DMS53 (cell line): ENCODE measurements at regions not wholly inside any gene's neighbourhood (a gene's known extent, or its start where the extent isn't known, plus 50 kb on each side); places are given as distances from the start of the nearest gene placed in this dataset.
"Not testable (repeated sequence)": the region's sequence is repeated elsewhere in the genome, so short reads cannot be mapped to it uniquely, and the experiment has no call there.

Experiments
- DNase-seq: peaks from one replicate; lab custom pipeline; 2025; lab: John Stamatoyannopoulos, UW

DNA sequence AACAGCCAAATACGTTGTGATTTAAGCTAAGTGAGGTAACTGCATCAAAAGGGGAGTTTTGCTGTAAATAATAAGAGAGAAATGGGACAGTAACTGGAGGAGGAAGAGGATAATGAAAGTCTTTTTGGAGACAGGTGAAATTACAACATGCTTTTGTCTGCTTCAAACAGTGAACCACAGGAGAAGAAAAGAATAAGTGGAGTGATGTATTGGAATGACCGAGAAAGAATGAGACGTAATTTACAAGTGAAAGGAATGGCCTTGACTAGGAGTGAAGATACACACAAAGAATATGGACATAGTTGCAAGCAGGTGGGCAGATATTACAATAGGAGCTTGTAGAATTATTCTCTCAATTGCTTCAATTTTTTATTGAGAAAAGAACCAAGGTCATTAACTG is 550.8 kb downstream of the DIPK2A start:
- no peak for DNase-seq

DNA sequence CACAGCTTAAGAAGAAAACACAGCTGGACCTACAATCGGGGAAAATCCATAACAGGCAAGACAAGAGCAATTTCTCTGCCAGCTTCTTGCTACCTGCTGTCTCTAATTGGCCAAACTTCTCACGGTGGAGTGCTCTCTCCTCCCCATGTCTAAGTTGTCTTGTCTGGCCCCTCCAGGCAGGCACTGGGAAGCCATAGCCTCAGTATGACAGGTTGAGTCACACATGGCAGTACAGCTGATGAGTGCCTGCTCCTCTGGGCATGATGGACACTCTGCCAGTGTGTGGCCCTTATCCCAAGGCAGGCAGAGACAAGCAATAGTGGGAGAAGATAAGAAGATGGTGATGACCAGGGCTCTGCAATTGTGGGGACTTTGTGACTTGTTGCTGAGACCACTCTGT is 551.8 kb downstream of the DIPK2A start:
- no peak for DNase-seq

DNA sequence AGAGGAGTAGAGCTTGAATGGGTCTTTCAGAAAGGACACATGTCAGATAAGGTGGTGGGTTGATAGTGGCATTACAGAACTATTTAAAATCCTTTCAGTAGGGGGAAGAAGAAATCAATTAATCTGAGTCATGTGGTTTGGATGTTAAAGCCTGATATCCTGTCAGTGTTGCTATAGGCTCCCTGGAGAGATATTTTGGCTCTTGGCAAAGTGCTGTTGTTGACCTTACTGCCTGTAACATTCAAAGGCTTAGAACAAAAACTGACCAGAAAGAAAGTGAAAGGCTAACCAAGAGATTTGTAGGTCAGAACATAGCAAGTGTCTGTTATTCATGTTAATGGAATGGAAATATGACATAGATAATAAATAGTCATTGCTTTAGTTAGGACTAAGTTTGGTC is 552.9 kb downstream of the DIPK2A start:
- DNase-seq: no peak

DNA sequence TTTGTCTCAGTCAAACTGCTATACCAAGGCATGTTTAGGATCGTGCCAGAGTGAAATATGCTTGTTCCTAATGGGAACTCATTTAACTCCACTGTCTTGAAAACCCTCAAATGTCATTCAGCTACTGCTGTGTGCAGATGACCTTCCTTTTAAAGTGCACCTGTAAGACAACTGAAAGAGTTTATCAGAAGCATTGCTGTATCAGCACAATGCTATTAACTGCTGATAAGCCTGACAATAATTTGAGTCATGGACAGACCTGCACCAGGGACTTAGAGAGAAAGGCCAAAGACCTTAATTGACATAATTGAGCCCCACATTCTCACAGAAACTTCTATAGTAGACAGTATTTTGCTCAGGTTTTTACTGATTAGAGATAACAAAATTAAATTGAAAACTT is 557.9 kb downstream of the DIPK2A start:
- no peak for DNase-seq

DNA sequence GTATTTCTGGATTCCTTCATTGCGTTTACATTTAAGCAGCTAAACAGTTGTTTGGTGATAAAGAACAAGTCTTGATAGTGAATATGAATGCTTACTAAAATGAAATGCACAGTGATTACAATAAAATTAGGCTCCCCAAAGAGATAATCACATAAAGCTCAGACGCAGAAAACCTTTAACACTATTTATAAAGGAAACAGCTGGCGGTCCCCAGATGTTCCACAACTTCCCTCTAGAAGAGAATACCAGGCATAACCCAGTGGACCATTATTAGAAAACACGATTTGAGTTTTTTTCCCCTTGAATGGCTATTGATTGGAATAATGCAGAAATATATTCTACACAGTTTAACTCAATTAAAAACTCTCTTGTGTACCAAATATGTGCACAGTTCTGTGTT is 573.2 kb downstream of the DIPK2A start:
- DNase-seq: no peak

DNA sequence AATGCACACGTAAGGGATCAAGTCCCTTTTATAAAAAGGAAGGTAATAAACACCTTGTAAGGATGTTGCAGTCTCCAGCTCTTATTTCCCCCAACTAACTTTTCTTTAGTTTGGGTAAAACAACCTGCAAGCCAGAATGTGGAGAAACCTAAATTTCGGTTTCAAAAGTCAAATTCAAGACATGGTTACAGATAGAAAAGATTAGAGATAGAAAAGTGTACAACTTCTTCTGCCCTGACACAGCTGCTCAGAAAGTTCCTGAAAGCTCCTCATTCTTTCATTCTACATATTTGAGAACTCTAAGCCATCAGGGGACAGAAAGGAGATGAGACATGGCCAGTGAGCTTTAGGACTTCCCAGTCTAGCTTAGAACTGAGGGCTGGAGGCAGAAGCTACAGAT is 574.9 kb downstream of the DIPK2A start:
- no peak for DNase-seq

DNA sequence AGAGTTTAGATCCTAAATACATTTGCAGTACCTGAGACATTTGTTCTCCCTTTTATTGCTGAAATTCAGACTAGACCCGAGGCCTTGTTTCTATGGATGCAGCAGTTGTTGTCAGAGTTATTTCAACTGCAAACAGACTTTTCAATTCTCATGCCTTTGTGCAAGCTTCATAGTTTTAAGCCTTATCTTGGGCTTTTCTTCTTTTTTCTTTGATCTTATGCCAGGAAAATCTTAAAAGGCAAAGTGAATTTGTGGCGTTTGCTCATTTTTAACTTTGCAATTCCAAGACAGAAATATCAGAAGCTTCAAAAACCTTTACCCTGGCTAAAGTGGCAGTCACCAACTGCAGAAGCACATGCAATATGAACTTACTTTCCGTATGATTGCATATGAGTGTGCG is 576.7 kb downstream of the DIPK2A start:
- no peak for DNase-seq

DNA sequence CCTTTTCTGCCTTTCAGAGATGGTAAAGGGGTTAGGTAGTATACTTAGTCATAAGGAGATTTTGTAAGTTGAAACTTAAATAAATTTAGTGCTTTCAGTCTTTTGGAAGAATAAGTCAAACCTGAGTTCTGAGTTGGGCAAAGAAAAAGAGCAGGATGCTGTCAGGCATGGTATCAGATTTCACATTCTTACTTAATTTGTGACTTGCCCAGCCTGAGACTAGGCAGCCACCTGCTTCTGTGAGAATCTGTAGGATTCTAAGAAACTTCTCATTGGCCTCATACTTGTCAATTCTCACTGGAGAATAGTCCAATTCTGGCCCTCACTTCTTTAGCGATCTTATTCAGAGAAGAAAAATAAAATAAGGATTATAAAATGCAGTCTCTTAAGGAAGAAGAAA is 577.5 kb downstream of the DIPK2A start:
- DNase-seq: no peak

DNA sequence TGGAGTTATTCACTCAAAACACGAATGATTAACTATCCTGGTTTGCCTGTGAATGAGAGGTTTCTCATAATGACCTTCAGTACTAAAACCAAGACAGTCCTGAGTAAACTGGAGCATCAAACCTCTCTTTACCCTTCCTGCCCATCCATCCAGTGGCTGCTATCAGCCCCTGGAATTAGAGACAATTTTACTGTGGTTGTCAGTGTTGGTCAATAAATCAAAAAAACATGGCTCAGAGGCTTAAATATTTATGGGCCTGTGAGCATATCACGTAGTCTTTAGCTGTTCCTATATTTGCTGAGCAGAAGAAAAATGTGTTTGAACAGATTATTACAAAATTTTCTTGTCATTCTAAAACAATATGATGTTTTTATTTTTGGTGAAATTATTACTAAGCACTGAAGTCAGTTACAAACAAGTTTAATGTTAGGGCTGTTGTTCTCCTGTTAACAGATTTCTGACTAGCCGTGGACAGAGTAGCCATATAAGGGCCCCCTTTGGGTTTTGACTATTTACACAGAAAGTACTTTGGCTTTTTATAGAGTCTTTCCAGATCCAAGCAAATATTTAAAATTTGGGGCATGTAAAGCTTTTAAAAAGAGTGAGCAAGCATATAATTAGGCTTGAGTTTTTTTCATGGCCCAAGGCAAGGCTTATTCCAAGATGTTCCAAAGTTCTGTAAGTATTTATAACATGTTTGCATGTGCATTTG is 580.9 kb downstream of the DIPK2A start:
- DNase-seq: no peak

DNA sequence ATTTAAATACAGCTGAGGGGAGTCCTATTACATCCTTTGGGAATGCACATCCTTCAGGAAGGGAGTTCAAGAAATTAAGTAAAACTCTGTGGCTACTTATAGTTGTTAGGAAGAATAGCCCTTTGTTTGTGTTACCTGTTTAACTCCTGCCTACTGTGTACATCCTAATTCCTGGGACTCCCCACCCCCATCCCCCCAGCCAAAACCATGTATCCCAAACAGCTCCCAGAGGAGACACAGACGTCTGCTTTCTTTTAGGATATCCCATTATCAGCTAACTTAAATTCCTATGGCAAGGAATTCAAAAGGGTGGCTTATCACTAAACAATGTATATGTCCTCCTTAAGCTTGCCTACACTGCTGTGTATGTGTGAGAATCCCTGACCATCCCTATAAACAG is 581.7 kb downstream of the DIPK2A start:
- DNase-seq: no peak

DNA sequence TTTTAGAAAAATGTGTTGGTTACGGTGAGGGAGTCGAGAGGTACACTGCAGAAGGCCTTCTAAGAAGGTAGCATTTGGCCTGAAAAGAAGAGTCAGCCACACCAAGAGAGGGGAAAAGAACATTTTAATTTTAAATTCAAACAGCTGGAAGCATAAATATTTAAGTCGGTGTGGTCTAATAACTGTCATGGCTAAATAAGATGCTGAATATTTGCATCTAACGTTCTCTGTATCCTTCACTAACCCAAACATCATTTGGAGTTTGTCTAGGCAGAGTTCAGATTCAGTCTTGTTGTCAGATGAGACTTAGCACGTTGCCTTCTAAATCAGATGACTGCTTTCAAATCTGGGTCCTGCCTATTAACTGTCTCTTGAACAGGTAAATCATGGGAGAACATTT is 583.3 kb downstream of the DIPK2A start:
- no peak for DNase-seq

DNA sequence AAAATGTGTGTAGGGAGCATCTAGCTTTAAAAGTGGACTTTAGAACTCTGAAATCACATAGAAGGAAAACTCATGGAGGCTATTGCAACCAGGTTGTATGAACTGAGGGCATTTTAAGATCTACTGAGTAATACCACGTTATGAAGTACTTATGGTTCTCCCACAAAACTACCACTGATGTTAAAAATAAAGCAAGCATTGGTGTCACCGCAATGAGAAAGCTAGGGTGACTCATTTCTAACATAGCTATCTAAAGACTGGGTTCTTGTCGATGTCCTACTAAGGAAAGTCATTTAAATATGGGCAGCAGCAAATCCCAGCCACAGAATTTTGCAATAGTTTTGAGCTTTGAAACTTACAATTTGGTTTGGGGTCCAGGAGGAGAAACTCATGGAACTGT is 584.8 kb downstream of the DIPK2A start:
- no peak for DNase-seq

DNA sequence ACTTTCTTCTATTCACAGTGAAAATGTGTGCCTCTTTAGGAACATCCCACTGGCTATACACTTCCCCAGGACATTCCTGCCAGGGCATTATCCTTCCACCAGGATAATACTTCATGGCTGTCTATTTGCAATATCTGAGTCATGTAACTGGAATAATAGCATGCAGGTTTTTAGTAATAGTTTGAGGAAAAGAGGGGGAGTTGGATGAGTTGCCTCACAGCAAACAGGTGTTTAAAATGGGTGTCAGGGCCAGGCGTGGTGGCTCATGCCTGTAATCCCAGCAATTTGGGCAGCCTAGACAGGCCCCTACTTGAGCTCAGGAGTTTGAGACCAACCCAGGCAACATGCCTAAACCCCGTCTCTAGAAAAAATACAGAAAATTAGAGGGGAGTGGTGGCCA is 585.9 kb downstream of the DIPK2A start:
- DNase-seq: no peak

DNA sequence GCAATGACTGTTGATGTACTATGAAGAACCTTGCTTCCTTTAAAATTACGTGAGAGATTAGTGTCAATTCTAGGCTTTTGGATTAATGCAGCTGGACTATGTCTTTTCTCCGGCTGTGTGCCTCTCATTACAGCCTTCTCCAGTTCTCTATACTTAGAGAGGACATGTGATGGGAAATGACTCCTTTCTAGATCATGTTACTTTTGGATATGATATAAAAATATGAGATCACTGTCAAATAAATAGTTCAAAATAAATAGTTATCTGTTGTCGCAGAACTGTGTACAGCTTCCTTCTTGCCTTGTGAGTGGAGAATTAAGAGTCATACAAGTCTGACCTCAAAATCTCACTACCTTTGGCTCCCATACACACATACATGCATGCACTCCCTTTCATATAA is 592.4 kb downstream of the DIPK2A start:
- no peak for DNase-seq

DNA sequence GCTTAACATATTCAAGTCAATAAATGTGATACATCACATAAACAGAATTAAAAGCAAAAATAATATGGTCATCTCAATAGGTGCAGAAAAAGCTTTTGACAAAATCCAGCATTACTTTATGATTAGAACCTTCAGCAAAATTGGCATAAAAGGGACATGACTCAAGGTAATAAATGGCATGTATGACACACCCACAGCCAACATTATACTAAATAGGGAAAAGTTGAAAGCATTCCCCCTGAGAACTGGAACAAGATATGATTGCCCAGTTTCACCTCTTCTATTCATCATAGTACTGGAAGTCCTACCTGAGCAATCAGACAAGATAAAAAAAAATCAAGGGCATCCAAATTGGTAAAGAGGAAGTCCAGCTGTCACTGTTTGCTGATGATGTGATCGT is 594.7 kb downstream of the DIPK2A start:
- DNase-seq: no peak

DNA sequence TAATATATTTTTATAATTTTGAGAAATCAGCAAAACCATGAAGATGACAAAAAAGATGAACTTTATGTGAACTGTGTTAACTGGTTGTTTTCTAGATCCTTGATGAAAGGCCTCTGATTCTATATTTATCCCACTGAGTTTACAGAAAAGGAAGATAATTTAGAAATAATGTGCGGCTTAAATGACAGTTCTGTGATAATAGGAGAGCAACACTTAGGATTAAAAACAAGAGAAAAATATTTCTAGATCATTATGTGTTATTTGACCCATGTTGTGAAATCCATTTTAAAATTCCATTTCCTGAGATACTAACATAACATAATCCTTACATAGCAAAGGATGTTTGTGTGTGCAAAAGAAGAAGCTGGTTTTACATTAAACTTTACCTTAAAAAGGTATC is 598.0 kb downstream of the DIPK2A start:
- no peak for DNase-seq

DNA sequence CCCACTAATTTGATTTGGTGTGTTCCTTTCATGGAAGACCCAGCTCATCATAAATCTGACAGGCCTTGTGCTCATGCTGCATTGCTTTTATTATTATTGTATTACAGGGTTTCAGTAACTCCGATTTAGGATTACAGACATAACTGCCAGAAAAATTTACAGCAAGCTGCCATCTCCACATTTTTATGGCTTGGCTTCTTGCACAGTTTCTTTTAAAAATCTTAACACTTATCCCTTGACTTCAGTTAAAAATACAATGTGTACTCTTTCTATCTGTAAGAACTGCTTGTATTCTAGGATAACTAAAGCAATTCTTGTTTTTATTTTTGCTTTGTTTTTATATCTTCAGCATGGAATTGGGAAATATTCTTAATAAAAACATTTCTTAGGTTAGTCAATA is 612.2 kb downstream of the DIPK2A start:
- DNase-seq: no peak

DNA sequence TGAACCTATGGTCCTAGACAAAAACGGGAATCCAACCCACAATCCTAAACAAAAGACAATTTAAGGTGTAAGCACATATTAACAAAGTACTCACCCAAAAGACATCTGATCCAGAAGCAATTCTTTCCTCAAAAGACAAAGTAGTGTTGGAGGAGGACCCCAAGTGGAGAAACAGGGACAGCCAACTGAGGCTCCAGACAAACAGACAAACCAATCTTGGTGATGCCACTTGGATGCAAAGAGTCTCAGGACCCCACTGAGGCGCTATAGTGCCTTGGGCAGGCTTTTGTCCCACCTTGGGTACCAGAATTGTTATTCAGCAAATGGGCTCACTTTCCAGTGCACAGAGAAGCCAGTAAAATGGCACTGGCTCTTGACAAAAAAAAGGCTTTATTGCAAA is 613.8 kb downstream of the DIPK2A start:
- DNase-seq: no peak

DNA sequence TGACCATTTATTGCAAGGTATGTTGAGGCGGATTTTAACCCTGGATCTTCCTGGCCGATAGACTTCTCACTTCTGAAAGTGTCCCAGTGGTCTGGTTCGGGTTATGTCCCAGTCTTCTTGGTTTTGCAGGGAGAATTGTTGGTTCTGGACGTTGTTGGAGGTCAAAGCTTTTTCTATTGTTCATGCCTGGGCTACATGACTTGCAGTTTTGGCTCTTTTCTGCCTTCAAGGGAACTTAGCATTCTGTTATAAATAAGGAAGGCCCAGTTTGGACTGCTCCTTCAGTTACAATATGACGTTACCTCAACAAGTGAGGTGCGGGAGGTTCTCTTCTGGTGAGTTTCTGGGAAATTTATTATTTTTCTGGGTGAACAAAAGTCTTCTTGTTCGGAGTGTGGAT is 614.3 kb downstream of the DIPK2A start:
- peak; percentile 1 for DNase-seq

DNA sequence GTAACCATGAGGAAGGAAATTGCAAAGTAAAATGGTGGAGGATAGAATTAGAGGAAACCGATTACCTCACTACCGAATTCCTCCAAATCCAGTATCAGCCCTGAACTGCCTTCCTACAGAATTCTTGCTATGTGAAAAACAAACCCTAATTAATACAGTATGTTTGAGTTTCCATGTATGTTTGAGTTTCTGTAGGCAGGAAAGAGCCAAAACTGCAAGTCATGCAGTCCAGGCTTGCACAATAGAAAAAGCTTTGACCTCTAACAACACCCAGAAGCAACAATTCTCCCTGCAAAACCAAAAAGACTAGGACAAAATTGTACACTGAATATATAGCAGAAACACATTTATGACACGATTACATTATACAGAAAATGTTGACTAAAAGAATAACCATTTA is 614.8 kb downstream of the DIPK2A start:
- DNase-seq: peak; percentile 13

DNA sequence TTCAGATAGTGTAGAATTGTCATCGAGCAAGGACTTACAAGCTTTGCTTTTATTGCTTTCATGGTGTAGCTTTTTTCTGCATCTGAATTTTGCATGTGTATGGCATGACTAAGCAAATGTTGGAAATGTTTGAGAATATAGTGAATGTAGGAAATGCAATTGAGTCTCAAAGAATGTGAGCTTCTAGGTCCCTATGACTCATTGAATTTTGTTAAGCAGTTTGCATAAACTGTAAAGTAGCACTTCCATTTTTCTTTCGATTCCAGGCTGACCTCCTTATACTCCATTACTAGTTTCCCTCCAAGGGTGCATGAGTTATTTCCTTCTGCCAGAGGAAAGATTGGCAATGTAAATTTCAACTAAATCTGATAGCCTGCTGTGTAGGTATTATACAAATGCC is 619.2 kb downstream of the DIPK2A start:
- DNase-seq: peak; percentile 15

DNA sequence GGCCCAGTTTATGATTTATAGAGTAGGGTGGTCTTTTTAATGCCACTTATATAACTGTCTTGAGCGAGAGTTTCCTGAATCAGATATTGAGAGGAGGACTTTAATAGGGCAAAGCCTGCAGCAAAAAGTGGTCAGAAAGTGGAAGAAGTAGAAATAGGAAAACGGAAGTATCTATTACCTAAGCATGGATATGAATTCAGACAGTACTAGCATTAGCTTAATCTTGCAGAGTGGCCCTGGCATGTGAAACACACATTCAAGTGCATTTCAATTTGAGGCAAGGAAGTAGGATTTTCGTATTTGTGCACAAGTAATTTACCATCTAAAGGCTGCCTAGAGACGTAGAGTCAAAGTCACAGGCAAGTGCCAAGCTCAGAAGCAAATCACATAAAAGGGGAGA is 622.3 kb downstream of the DIPK2A start:
- DNase-seq: no peak

DNA sequence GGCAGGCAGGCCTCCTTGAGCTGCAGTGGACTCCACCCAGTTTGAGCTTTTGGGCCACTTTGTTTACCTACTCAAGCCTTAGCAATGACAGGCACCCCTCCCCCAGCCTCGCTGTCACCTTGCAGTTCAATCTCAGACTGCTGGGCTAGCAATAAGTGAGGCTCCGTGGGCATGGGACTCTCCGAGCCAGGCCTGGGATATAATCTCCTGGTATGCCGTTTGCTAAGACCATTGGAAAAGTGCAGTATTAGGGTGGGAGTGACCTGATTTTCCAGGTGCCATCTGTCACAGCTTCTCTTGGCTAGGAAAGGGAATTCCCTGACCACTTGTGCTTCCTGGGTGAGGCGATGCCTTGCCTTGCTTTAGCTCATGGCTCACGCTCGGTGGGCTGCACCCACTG is 648.6 kb downstream of the DIPK2A start:
- DNase-seq: not testable (repeated sequence)

DNA sequence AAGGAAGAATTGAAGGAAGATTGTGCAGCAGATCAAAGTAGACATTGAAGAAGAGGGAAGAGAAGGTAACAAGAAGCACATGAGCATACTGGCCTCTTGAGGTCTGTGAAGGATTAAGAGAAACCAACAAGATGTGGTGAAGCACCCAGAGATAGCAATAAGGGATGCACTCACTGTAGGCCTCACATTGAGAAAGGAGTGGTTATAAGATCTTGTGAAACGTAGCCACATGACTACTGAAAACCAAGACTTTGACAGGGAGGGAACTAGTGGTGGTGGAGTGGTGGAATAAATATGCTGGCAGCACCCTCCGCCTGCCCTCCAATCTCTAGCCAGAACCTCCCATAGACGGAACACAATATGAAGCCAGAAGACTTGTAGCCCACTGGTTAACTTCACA is 651.2 kb downstream of the DIPK2A start:
- no peak for DNase-seq

DNA sequence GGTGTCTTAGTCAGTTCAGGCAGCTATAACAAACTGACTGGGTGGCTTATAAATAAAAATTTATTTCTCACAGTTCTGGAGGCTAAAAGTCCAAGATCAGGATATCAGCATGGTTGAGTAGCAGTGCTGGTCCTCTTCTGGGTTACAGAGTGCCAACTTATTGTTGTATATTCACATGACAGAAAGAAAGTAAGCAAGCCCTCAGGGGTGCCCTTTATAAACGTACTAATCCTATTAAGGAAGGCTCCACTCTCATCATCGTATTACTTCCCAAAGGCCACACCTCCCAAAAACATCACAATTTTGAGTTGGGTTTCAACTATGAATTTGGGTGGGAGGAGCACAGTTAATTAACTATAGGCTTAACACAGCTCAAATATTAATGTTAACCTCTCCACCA is 653.0 kb downstream of the DIPK2A start:
- no peak for DNase-seq
